ENCODE measurements at regions not wholly inside any gene's neighbourhood (a gene's known extent, or its start where the extent isn't known, plus 50 kb on each side); places are given as distances from the start of the nearest gene placed in this dataset.

- TF ChIP-seq POLR2A (IDR thresholded peaks at IDR 0.05; ENCODE audit: low read length) (no peak), GATA1 (IDR thresholded peaks at IDR 0.05; ENCODE audit: low read depth, low read length) (no peak)
Measured at GRCh38 chr20:37640600-37641561, 52.9 kb upstream of the CTNNBL1 start.

All from erythroblast (primary cell).